WERI-Rb-1 (cell line): ENCODE measurements at regions not wholly inside any gene's neighbourhood (a gene's known extent, or its start where the extent isn't known, plus 50 kb on each side); places are given as distances from the start of the nearest gene placed in this dataset.

ENCODE experiments used
- DNase-seq: peaks from one replicate; pipeline ENCODE4 v3.0.0-alpha.2; 2020
- H3K27ac ChIP-seq: fragments of 250-450 bp; sonication (Bioruptor Pico); 2 replicates; pipeline ENCODE4 v1.5.1; 2020; ENCODE audit warnings: mild to moderate bottlenecking, moderate library complexity
- H3K27me3 ChIP-seq: fragments of 250-450 bp; sonication (Bioruptor Pico); 2 replicates; pipeline ENCODE4 v1.5.1; 2021; ENCODE audit warnings: mild to moderate bottlenecking, low read depth, moderate library complexity; ENCODE audit not compliant: insufficient read depth, severe bottlenecking
- H3K36me3 ChIP-seq: fragments of 250-450 bp; sonication (Bioruptor Pico); 2 replicates; pipeline ENCODE4 v1.5.1; 2020; ENCODE audit warnings: mild to moderate bottlenecking, moderate library complexity
- H3K4me3 ChIP-seq: 2 replicates; pipeline ENCODE4 v1.5.1; 2011; ENCODE audit warnings: low read depth, mild to moderate bottlenecking, control low read depth, low read length
- H3K9me3 ChIP-seq: fragments of 250-450 bp; sonication (Bioruptor Pico); 2 replicates; pipeline ENCODE4 v1.5.1; 2021; ENCODE audit warnings: mild to moderate bottlenecking, moderate library complexity; ENCODE audit not compliant: severe bottlenecking
- CTCF ChIP-seq: IDR thresholded peaks from 2 replicates; pipeline ENCODE4 v1.5.1; 2011; ENCODE audit warnings: low read depth, mild to moderate bottlenecking, control low read depth, inconsistent platforms, low read length

GRCh38 chr22:49448526-49448925 is 379.1 kb downstream of the BRD1 start:
- no peaks in the 10 kb centered on the region for H3K27me3 ChIP-seq
- no peaks in the 10 kb centered on the region for H3K36me3 ChIP-seq
- no peak overlapping the region for H3K4me3 ChIP-seq
- H3K9me3 ChIP-seq = no peaks in the 10 kb centered on the region
- TF ChIP-seq CTCF = no peak
- H3K27ac ChIP-seq = no peak overlapping the region
- DNase-seq = no peak

GRCh38 chr22:49447837-49448236 is 379.8 kb downstream of the BRD1 start:
- no peak for TF ChIP-seq CTCF
- no peak overlapping the region for H3K27ac ChIP-seq
- no peak overlapping the region for H3K4me3 ChIP-seq
- H3K9me3 ChIP-seq = no peaks in the 10 kb centered on the region
- DNase-seq = no peak
- no peaks in the 10 kb centered on the region for H3K36me3 ChIP-seq
- H3K27me3 ChIP-seq = no peaks in the 10 kb centered on the region

GRCh38 chr22:49446759-49447710 is 380.6 kb downstream of the BRD1 start:
- TF ChIP-seq CTCF = no peak
- no peaks in the 10 kb centered on the region for H3K27me3 ChIP-seq
- no peaks in the 10 kb centered on the region for H3K36me3 ChIP-seq
- H3K27ac ChIP-seq = no peak overlapping the region
- no peak overlapping the region for H3K4me3 ChIP-seq
- no peaks in the 10 kb centered on the region for H3K9me3 ChIP-seq
- DNase-seq = no peak

DNA sequence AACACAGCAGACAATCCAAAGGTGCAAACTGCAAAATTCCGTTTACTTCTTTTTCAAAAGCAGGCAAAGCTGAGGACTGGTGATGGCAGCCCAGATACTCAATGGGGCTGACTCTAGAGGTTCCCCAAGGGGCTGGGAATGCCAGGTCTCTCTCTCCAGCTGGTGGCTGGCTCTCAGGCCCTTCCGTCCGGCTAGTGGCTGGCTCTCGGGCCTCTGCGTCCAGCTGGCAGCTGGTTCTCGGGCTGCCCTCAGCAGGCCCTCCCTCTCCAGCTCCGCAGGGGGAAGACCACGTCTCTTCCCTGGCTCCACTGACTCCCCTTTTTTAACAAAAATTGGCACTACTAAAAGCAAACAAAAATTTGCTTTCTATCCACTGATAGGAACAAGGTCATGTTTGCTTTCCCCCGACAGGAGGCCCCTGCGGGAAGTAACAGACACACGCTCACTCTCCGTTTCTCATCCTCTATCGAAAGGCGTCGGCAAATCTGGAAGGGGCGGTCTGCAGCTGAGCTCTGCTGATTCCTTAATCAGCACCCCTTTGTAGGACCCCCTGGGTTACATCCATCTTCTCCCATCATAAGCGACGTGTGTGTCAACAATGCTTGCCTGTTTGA is 381.4 kb downstream of the BRD1 start:
- no peak for TF ChIP-seq CTCF
- no peak for DNase-seq
- Histone ChIP-seq H3K36me3 (no peaks in the 10 kb centered on the region), H3K4me3 (no peak overlapping the region), H3K27ac (no peak overlapping the region), H3K27me3 (no peaks in the 10 kb centered on the region), H3K9me3 (no peaks in the 10 kb centered on the region)

GRCh38 chr22:49444781-49445180 is 382.9 kb downstream of the BRD1 start:
- Histone ChIP-seq H3K4me3 (no peak overlapping the region), H3K27me3 (no peaks in the 10 kb centered on the region), H3K9me3 (no peaks in the 10 kb centered on the region), H3K27ac (no peak overlapping the region), H3K36me3 (no peaks in the 10 kb centered on the region)
- TF ChIP-seq CTCF = no peak
- DNase-seq = no peak
